GM19025 (cell line): ENCODE measurements at regions not wholly inside any gene's neighbourhood (a gene's known extent, or its start where the extent isn't known, plus 50 kb on each side); places are given as distances from the start of the nearest gene placed in this dataset.

ENCODE experiments used
- ATAC-seq: cut with Tn5 transposase; IDR thresholded peaks from one replicate; pipeline ENCODE4 v1.9.1; 2021; ENCODE audit warnings: mild to moderate bottlenecking, low read depth, moderate library complexity; ENCODE audit not compliant: unreplicated experiment

DNA sequence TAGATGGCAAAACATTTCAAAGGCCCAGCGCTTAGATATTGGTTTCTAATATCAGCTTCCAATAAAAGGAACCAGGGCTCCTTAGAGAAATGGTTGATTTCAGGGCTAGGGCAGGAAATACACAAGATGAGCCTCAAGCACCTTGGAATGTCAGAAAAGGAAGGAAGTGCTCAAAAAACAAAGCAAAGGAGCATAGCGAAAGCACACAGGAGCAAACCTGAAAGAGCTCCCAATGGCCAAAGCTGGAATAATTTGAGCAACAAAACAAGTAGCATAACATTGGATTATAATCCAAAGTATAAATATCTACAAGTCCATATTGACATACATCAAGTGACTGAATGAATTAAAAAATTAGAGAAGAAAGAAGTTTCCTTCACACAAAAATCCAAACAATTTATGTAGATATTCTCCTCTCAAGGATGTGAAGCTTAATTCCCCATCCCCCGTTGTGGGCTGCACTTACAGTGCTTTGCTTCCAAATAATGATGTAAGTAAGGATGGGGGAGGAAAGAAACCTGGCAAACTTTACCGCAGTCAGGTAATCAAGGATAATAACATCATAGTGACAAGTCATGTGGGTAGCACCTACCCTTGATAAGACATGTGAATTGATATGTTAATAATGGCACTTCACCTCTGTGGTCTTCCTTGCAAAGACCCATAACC is 132.9 kb upstream of the DST start:
- ATAC-seq, result no peak

DNA sequence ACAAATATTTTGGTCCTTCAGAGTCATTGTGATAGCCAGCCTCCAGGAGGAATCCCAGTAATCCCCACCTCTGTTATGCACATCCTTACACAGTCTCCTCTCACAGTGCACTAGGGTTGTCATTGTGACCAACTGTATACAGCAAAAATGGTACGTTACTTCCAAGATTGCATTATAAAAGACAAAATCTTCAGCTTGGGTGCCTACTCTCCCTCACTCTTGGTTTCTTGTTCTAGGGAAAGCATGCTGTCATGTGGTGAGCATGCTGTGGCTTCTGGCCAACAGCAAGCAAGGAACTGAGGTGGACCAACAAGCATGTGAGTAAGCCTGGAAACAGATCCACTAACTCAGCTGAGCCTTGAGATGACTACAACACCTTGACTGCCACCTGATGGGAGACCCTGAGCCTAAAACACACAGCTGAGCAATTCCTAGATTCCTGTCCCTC is 130.1 kb upstream of the DST start:
- ATAC-seq, result peak; percentile 44

DNA sequence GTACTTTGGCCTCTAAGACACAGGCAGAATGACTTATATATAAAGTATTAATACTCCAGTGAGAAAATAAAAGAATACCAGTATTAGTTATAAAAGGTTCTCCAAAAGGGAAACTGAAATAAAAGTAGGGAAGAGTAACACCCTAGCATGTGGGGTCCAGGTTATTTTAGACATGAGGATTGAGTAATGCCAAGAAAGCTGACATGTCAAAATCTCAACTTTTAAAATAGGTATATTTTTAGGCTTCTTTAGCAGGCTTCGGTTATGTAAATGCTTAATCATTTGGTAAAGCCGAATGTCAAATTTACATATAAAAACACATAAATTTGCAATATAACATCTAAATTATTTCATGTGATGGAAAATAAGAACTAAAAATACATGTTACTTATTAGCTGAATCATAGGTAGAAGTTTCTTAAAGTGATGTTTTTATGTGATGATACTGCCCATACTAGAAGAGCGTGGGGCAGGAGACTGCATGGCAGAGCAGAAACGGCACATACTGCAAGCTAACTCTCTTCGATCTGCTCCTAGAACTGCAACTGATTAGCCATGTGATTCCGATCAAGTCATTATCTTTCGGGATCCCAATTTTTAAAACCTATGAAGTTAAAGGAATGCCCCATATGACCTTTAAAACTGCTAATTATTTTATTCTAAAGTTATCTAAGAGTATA is 129.4 kb upstream of the DST start:
- ATAC-seq, result no peak

DNA sequence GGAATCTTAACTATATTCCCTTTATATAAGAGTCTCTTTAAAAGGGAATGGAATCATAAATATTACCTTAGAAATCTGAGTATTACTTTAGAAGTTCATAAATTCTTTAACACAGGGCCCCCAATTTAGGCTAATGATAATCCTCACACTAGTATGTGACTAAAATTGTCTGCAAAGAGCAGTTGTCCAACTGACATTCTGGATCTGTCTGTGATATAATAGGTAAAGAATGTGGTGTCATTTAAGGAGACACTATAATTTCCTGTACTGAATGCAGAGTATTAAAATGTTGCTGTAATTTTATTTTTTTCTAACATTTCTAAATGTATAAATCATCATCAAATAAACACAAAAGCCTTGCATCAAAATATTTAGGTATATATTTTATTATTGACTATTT is 128.5 kb upstream of the DST start:
- ATAC-seq, result no peak

DNA sequence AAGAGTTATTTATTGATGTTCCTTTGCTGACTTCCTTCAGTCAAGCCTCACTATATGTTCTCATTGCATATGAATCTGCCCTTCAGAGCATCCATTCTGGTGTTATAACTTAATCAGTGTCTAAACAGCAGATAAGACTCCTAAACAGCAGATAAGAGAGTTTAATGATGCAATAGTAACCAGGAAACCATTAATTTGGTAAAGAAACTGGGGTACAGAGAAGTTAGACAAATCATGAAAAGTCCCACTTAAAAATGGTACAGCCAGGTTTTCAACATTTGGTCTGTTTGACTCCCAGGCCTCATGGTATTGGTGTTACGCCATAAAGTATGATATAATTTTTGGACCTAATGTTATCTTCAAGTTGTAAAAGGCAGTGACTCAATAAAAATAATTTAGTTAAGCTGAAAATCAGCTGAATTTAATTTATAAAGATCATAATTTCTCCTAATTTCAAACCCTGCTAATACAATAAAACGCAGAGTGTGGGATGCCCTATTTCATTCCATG is 127.4 kb upstream of the DST start:
- ATAC-seq, result no peak

DNA sequence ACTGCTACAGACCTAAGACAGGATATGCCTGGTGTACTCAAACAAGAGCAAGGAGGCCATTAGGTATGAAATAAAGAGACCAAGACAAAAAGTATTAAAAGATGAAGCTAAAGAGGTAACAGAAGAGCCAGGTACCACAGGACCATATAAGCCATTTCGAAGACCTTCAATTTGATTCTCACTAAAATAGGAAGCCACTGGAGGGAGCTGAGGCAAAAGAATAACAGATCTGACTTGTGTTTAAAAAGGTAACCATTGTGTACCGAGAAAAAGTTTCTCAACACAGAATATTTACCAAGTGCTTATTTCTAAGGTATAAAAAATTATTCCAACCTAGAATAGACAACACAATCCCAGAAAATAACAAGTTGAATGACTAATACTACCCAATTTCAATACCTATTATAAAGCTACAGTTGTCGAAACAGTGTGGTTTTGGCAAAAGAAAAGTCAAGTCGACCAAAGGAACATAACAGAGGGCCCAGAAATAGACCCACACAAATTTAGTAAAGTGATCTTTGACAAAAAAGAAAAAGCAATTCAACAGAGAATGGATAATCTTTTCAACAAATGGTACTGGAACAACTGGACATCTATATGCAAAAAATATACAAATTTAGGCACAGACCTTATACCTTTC is 125.3 kb upstream of the DST start:
- ATAC-seq, result no peak

DNA sequence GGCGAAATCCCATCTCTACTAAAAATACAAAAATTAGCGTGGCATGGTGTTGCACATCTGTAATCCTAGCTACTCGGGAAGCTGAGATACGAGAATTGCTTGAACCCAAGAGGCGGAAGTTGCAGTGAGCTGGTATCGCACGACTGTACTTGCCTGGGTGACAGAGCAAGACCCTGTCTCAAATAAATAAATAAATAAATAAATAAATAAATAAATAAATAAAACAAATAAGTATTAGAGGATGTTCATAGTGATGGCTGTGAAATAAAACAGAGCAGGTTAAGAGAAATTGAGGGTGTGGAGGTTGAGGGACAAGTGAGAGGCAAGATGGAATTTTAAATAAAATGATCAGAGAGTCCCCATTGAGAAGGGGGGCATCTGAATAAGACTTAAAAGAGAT is 124.7 kb upstream of the DST start:
- no peak for ATAC-seq

DNA sequence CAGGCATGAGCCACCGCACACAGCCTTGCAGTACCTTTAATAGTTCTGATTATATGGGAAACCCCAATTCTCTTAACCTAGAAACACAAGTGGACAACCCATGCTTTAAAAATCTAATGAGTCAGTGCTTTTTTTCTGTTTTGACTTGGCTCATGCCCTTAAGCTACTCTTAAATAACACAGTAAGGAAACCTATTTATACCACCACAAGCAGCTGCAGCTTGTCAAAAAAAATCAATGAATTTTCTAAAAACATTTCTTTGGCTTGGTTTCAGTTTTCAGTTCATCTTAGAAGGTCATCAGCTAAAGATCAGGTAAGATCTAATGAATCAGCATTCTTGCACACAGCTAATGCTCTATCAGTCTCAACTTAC is 124.1 kb upstream of the DST start:
- ATAC-seq, result peak; percentile 77

DNA sequence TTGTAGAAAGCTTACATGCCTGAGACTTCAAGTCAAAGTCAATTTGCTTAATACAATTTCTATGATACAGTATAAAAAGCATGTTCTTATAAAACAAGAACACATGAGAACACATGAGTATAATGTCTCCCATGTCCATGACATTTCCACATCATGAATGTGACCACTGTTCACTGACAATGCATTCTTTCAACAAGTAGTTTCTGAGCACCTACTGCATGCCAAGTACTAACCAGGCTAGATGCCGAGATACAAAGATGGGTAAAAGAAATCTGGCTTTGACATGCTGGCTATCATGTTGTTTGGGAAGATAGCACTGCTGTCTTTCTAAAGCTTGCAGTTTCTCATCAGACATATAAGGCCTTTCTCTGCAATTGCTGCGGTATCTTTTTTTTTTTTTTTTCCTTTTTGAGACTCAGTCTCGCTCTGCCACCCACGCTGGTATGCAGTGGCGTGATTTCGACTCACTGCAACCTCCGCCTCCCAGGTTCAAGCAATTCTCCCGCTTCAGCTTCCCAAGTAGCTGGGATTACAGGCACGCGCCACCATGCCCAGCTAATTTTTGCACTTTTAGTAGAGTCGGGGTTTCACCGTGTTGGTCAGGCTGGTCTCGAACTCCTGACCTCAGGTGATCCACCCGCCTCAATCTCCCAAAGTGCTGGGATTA is 123.6 kb upstream of the DST start:
- no peak for ATAC-seq

DNA sequence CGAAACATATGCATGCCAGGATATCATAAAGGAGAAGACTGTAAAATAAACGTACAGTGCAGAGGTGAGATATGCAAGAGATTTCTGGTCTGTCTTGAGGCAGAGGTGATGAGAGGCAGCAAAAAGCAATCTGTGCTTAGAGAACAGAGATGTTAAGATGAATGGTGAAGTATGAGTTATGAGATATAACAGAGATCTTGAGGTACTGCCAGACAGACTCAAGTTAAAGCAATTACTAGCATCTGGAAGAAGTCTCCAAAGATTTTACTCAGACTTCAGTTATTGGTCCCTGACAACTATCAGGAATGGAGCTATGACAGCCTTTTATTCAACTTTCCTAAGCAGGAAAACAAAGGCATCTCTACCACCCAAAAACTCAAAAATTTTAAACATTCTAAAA is 122.8 kb upstream of the DST start:
- no peak for ATAC-seq

DNA sequence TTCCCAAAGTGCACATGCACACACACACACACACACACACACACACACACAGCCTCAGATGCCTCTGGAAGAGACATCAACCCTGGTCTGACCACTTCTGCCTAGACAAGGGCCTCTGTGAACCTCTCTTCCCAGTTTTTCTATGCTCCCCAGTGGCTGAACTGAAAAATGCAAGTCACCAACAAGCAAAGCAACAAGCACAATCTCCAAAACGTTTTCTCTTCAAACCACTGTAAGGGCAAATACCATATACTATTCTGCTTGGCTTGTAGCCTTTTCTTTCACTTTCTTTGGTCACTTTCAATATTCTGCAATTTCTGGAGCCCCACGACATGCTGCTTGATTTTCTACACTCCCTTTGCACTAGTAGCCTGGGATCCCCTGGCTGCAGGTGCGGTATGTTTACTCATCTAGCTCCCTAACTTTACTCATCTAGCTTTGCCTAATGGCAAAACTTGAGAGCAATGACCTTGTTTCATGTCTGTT is 121.4 kb upstream of the DST start:
- peak; percentile 51 for ATAC-seq

DNA sequence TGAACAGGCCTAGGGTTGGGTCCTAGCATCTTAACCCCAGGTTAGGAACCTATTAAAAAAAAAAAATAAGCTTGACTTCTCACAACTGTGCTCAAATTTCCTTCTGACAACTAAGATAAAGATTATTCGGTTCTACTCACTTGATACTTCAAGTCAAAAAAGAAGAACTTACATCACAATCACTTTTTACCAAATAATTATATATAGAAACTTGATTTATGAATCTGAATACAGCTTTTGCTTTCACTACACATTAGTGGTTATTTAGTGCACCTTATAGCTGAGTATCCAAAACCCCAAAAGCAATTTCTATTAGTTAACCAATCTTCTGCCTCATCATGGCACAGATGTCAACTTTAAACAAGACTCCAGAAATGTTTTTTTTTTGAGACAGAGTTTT is 119.0 kb upstream of the DST start:
- no peak for ATAC-seq

DNA sequence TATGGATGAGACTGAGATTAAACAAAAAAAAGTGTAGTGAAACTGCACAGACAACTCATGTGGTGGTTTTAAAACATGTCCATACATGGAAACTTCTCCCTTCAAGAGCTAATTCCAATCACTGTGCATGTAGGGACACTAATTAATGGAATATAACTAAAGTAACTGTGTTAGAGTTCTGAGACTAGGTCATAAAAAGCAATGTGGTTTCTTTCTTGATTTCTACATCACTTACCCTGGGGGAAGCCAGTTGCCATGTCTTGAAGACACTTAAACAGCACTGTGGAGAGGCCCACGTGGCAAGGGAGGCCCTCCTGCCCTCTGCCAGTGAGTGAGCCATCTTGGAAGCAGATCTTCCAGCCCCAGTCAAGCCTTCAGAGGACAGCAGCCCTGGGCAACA is 118.2 kb upstream of the DST start:
- no peak for ATAC-seq

DNA sequence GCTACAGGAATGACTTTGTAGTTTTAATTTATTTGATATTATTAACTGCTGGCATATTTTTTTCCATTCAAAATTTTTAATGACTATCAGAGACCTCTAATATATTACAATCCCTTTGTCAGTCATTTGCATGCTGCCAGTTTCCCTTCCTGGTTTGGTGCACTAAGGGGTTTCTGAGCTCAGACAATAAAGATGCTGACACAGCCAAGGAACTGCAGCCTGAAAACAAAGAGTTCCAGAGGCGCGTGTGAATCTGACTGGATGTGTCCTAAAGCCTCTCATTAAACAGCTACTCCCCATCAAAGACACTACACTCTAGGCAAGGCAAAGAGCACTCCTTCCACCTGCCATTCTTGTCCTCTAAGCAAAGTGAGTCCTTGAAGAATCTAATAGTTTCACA is 116.8 kb upstream of the DST start:
- no peak for ATAC-seq

DNA sequence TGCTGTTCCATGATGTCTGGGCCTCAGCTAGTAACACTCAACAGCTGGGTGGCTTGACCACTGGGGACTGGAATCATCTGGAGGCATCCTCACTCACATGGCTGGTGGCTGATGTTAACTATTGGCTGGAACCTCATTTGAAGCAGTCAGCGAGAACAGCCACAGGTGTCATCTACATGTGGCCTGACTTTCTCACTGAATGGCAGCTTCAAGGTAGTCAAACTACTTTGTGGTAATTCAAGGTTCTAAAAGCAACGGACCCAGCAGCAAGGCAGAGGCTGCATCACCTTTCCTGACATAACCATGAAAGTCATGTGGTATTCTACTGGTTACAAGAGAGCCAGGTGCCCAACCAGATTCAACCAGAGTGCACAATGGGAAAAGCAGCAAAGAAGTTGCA is 115.9 kb upstream of the DST start:
- ATAC-seq, result no peak

DNA sequence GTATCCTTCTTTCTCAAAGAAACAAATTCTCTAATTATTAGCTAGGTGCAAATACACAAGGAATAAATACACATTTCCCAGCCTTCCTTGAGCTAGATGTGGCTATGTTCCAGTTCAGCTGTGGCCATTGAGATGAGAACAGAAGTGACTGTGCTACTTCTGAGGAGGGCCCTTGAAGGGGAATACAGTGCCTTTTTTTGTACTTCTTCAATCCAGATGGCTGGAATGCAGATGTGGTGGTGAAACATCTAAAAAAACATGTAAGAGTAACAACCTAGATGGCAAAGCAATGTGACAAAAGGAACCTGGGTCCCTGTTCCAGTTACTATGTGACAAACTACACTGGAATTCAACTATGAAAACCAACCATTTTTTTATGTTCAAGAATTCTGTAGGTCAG is 115.4 kb upstream of the DST start:
- ATAC-seq, result no peak

DNA sequence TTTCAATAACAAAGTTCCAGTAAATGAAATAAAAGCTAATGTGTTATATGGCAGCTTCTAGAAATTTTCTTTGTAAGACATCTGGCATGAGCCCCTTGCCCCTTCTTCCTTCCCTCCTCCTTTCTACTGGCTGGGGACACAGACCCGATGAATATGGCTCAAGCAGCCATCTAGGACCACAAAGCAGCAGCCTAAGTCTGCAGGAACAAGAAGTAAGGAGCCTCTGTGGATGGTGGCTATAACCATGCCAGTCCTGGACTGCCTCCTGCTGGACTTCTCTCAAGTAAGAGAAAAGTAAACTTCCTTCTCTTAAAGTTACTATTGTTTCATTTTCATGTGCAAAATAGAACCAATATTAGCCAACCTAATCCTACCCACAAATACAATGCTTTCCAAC is 114.9 kb upstream of the DST start:
- ATAC-seq, result no peak

DNA sequence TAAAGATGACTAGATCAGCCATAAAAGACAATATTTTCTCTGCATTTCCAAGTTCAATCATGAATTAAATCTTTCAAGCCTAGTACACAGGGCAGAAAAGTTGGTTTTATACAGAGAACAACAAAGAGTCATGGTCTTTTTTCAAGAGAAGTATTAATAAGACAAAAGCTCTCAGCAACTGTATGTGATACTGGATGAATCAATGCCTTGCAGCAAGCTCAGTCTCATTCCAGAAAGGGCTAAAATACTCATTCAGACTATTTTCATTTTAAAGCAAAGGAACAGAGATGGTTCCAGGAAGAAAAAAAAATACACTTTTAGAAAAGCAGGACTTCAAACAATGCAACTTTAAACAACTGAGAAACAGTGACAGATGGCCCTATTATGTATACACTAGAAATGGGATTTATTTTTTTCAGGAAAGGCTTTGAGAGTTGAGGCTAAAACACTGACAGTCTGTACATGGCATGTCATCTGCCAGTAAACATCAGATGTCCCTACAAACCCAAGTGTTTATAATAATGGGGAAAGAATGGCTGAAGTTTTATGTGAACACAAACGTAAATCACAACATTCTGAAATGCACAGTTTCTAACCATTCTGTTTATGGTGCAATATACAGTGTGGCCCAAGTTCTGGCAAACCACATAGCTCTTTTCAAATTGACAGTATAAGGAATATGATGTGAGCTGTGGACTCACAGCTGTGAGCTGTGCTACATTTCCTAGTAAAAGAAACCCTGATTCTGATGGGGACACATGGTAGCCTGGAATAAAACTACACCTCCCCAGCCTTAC is 114.3 kb upstream of the DST start:
- ATAC-seq, result no peak

DNA sequence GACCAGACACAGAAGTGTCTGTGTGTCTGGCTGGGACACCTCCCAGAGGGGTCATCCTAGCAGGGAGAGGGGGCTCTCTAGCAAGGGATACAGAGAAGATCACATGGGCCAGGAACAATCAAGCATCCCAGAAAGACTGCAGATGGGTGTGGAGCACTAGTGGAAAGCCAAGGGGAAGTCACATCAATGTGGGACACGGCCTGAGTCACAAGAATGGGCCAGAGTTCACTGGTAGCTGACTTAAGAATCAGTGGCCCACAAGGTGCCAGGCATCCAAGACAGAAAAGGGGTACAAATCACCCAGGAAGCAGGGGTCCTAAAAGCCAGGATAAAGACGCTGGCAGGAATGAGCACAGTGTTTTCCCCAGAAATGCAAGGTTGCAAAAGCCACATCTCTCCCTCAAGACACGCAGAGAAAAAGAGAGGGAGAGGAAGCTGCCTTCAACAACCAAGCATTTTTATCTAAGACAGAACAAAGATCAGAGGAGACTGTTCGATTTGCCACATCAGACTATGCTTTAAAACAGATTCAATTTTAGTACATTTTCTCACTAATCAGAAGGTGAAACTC is 113.6 kb upstream of the DST start:
- no peak for ATAC-seq

DNA sequence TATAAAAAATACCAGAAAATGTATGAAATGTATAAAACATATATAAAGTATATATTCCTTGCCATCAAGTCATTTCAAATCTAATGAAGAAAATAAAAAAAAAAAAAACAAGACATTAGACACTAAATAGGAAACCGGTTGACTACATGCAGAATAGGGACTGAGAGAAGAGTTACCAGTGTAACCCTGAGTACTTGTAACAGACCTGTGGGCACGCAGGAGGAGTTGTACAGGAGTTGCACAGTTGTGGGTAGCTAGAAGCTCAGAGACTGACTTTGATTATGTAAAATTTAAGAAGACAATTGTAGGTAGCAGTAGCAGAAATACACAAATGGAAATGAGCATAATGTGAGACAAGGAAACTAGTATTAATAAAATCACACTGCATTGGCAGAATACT is 112.4 kb upstream of the DST start:
- no peak for ATAC-seq
